ENCODE measurements at regions not wholly inside any gene's neighbourhood (a gene's known extent, or its start where the extent isn't known, plus 50 kb on each side); places are given as distances from the start of the nearest gene placed in this dataset.
"Not testable (repeated sequence)": the region's sequence is repeated elsewhere in the genome, so short reads cannot be mapped to it uniquely, and the experiment has no call there.

DNA sequence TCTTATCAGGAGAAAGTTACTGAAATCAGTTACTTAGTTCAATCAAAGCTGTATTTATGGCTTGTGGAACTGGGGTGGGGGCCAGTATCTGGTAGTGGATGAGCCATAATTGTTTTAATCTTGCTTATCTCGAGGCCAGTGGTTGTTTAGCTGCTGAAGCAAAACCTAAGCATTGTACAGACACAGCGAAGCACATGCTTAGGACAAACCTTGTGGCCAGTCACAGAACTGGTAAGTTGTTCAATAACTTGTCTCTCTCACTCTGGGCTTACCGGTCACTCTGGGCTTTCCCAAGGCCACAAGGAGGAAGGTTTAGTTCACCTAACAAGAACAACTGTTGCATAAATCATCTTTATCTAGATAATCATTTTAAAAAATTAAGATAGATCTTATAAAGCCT, 296.6 kb upstream of the NETO1 start:
- DNase-seq: no peak

DNA sequence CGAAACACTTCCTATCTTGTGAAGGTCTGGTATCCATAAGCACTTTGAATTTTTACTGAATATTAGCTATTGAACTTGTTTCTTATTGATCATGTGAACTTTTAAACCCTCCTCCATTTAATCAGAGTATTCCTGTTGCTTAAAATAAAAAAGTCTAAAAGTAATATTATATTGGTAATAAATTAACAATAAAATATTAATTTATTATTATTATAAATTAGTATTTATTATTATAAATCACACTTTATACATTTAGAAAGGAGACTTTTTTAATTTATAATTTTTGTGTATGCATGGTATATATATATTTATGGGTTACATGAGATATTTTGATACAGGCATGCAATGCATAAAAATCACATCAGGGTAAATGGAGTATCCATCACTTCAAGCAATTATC, 295.4 kb upstream of the NETO1 start:
- no peak for DNase-seq

DNA sequence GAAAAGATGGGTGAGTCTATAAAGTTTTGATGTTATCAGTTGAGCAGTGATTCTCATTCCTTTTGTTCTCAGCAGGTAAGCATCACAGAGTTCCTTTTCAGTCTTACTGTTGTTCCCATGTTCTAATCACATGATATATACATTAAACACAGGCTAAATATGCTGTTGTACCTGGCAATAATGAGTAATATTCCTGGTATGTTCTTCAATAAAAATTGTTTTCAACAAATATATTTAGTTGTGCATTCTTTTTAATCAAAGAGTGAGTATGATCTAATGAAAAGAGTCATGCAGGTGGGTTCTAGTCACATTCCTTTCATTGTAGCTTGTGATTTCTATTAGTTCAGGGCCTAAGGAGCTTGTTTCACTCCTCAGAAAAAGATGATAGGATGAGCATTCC, 288.3 kb upstream of the NETO1 start:
- DNase-seq: no peak

DNA sequence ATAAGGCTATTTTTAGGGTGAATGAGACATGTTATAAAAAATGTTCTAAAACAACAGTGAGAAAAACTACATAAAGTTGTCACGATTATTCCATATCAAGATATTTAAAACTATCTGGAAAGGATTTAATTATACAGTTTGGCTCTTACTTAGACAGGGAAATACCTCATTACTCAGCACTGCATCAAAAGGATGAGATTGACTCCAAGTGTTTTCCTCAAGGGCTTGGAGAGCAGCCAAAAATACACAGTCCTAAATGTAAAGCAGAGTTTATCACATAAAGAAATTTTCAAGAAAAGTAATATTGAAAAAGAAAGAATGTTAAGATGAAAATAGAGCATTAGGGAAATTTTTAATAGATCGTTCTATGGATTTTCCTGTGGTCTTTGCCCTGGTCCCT, 285.5 kb upstream of the NETO1 start:
- DNase-seq: no peak

DNA sequence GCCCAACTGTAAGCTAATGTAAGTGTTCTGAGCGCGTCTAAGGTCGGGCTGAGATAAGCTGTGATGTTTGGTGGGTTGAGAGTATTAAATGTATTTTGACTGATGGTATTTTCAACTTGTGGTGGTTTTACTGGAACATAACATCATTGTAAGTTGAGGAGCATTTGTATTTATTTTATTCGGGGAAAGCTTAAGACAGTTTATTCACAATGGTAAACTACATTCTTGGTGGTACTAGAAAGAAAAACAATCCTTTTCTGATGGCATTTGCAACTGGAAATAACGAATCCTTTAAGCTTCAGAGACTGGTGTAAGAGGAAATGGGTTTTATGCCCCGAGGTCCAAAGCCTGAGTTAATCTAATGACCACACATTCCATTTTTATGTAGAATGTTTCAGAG, 283.3 kb upstream of the NETO1 start:
- no peak for DNase-seq

DNA sequence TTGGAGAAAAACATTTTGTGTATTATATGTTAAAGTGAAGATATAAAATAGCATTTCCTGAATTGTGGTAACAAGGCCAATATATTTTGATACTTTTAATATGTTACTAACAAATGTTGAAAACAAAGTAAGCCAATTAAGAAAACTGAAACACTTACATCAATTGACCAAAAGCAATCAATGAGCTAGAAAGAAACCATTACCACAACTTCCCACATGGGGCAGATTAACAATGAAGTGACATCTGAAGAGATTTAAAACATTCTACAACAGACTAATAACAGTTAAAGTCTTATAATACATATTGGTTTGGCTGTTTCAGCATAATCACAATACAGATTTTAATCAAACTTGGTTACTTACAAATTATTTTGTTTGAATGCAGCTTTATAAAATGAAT, 282.4 kb upstream of the NETO1 start:
- DNase-seq: peak; percentile 1 to 2

DNA sequence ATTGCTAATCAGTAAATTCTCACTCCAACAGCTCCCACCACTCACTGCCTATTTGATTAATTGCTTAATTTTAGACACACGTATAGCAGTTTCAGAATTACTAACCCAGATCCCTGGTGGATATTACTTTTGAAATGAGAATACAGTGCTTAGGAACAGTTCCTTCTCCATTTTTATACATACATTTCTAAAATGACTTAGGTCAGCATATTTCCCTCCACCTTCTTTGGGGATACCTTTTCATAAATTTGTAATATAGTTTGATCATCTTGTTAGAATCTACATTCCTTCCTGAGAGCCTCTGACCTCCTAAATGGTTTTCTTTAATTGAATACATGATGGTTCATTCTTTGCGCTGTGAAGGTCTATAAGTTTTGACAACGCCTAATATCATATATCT, 279.8 kb upstream of the NETO1 start:
- DNase-seq: no peak

DNA sequence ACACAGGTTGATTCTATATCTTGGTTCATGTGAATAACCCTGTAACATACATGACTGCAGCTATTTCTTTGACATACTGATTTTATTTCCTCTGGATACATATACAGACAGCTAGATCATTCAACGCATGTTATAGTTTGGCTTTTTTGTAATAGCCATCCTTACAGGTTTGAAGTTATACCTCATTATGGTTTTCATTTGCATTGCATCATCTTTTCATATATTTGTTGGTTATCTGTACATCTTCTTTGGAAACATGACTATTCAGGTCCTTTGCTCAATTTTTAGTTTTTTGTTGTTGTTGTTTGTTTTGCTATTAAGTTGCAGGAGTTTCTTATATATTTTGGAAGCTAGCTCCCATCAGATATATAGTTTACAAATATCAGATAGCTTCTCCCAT, 276.2 kb upstream of the NETO1 start:
- no peak for DNase-seq

DNA sequence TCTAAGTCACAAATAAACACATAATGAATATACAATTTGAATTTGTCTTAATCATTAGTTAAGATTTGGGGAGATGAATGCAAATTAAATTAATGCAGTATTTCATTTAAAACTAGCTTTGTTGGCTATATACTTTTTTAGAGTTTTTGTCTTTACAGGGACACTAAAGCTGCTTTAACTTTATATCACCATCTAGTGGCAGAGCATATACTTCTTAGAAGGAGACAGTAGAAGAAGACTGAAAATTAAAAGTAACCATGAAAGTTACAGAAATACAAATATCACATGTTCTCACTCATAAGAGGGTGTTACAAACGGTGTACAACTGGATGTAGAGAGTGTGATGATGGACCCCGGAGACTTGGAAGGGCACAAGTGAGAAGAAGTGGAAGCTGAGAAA, 268.3 kb upstream of the NETO1 start:
- DNase-seq: peak; percentile 62 to 72

DNA sequence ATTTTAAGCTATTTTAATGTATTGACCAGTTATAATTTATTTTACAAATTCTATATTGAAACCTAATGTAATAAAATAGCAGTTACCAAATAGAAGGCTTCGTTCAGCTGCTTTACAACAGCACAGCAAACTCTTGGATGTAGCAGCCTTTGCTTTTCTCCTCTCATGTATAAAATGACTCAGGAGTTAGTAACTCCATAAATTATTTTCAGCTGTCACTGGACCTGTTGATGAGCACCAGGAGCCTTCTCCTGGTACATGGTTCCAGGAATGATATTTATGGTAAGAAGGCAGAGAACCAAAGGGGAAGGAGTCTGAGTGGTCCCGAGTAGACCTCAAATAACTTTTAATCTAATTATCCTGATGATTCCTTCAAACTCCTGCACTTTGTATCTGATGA, 256.4 kb upstream of the NETO1 start:
- DNase-seq: no peak

DNA sequence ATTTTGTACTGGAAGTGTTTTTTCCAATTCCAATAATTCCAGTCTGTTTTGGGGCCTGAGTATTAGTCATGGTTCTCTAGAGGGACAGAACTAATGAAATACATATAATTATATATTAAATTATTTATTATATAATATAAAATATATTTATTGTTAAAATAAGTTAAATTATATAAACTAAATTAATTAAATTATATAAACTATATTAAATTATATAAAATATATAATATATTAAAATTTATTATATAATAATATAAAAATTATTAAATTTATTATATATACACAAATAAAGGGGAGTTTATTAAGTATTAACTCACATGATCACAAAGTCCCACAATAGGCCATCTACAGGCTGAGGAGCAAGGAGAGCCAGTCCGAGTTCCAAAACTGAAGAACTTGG, 253.4 kb upstream of the NETO1 start:
- no peak for DNase-seq

DNA sequence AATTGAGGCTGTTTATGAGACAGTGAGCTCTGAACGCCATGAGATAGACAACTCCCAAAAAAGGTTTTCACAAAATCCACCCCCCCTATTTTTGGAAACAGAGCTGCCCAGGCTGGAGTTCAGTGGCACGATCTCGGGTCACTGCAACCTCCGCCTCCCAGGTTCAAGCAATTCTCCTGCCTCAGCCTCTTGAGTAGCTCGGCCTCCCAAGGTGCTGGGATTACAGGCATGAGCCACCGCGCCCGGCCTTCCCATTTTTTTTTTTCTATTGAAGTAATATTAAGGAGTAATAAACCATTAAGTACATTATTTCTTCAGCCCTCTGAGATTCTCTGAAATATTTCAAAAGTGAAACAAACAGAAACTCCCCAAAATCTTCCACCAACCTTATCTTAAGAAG, 252.8 kb upstream of the NETO1 start:
- DNase-seq: no peak

DNA sequence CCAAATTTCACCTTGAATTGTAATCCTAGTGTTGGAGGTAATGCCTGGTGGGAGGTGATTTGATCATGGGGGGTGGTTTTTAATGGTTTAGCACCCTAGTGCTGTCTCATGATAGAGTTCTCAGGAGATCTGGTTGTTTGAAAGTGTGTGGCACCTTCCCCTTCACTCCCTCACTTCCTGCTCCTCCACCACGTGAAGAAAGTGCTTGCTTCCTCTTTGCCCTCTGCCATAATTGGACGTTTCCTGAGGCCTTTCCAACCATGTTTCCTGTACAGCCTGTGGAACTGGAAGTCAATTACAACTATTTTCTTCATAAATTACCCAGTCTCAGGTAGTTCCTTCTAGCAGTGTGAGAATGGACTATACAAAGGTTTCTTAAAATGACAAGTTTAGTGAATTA, 251.8 kb upstream of the NETO1 start:
- peak; percentile 65 to 77 for DNase-seq

DNA sequence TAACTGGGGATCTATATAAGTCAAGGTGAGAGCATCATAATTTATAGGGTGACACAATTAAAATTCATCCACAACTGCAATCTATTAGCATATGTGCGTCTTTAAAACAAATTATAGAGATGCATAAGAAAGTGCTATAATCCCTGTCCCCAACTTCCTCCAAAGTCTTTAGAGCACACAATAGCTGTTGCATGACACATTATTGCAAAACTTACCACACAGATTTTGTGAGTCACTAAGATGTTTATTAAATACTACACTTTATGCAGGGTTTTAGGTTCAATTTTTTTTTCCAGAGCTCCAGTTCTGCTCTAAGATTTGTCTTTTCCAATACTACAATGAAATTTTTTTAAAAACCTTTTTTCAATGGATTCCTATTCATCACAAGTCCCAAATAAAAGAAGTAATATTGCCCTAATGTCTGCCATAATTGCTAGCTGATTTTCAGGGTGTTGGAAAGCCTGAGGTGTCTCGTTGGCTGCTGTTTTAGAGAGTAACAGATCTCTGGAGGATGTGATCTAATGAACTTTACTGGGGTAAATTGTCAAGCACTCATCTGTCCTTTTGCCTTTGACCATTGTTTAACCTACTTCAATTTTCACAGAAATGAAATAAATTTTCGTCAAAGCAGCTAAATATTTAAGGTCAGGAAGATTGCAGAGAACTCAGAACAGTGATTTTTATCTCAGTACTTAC, 250.5 kb upstream of the NETO1 start:
- DNase-seq: peak; percentile 12 to 40

DNA sequence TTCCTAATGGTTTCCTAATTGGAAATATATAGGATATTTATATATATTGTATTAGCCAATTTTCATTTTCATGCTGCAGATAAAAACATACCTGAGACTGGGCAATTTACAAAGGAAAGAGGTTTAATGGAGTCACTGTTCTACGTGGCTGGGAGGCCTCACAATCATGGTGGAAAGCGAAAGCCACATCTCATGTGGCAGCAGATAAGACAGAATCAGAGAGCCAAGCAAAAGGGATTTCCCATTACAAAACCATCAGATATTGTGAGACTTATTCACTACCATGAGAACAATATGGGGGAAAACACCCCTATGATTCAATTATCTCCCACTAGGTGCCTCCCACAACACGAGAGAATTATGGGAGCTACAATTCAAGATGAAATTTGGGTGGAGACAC, 242.5 kb upstream of the NETO1 start:
- no peak for DNase-seq

DNA sequence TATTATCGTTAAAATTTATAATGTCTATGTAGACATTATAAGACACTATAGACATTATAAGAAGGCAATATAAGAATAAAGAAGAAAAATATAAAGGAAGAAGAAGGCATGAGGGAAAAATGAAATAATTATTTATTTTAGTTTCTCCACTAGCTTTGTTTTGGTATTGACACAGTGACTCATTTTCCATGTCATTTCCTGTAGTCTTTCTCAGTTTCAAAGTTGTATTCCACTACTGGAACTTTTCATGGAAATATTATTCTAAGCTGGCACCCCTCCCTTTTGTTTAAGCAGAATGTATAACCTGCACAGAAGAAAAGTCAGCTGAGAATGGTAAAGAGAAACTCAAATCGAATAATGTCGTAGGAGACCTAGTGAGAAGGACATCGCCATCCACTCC, 234.2 kb upstream of the NETO1 start:
- DNase-seq: no peak

DNA sequence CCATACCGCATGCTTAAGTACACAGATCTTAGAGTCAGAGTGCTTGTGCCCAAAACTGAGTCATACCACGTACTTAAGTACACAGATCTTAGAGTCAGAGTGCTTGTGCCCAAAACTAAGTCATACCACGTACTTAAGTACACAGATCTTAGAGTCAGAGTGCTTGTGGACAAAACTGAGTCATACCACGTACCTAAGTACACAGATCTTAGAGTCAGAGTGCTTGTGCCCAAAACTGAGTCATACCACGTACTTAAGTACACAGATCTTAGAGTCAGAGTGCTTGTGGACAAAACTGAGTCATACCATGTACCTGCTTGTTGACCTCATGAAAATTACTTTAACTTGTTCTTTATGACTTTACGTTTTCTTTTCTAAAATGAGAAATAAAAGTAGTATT, 233.7 kb upstream of the NETO1 start:
- DNase-seq: not testable (repeated sequence)

DNA sequence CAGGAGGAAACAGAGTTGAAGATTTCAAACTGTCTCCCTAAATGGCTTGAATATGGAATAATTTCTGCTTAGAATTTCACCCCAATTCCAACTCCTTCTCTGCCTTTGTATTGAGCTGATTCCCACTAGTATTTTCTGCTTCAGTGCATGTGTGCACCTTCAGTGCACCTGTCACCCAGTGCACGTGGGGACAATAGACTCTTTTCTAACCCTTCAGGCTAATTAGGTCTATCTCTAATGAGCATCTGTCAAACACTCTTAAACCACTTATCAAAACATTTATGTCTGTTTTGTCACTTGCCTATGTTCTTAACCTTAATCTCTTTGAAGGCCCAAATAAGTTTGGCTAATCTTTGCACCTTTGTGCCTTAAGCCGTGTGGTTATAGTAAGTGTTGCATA, 232.0 kb upstream of the NETO1 start:
- DNase-seq: no peak

DNA sequence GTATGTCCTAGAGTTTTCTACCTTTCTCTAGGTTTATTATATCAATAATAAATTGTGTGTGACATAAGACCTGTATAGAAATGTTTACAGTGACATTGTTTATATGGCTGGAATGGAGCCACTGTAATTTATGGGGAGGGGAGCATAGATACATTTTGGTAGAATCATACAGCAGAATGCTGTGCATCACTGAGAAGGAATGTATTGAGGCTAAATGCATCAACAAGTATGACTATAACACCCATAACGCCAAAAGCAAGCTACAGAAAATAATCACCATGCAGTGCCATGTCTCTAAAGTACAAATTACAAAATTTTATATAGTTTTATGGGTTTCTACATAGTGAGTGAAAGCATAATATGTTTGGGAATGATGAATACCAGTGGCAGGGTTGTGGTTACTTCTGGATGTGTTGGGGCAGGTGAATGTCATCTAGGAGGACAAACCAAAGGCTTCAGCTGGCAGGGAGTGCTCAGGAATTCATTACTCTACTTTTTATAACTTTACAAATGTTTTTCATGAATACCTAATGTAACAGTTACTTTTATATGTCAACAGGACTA, 226.0 kb upstream of the NETO1 start:
- no peak for DNase-seq

DNA sequence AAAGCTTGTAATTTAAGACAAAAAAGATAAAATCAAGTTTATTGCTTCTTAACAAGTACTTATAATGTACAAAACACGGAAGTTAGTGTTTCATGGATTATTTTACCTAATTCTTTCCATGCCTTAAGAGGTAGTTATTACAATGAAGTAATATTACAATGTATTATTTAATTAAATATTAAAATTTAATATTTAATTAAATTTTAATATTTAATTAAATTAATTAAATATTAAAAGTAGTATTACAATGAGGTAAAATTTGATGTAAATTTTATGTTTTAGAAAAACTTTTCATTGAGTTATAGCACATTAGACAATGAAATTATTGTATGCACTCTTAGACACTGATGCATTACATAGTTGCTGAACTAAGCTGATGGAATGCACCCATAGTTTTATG, 220.7 kb upstream of the NETO1 start:
- no peak for DNase-seq

DNA sequence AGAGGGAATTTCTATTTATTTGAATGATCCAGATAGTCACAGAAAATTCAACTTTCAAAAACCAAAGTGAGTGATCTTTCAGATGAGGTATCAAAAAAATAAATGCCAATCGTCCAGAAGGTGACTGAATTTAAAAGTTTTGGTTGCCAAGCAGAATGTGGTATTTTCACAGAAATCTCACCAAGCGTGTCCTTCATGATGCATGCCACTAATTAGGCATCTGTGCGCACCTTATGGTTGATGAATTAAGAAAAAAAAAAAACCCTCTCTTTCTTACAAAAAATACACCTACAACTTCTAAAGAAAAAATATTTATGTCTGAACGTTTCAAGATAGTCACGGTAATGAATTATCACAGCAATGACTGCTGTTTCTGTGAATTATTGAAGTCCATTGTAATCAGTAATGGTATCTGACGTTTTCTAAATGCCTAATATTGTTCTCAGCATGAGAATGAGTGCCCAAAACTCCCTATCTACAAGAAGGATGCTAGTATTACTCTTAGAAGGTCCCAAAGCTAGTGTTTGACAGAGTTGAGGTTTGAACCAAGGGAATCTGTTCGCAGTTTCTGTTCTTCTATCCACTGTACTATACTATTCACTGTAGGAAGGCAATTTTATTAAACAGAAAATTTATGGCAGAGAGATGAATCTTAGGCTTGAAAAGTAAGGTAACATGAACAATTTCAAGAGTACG, 219.6 kb upstream of the NETO1 start:
- no peak for DNase-seq

DNA sequence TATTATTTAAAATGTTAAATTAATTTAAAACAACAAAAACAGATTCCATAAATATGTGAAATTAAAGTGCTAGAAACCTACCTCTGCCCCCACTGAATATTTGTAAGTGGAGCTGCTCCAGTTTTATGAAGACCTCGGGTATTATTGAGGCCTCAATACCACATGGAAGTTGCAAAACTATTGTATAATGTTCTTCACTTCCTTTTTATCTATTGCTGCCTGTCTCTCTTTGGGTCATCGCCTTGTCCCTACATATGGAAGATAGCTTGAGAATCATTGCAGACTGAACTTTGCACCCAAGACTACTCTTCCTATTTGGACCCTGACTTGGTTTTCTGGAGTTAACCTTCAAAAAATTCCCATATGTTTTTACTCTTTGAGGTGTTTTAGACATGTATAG, 212.1 kb upstream of the NETO1 start:
- DNase-seq: peak; percentile 36 to 56

DNA sequence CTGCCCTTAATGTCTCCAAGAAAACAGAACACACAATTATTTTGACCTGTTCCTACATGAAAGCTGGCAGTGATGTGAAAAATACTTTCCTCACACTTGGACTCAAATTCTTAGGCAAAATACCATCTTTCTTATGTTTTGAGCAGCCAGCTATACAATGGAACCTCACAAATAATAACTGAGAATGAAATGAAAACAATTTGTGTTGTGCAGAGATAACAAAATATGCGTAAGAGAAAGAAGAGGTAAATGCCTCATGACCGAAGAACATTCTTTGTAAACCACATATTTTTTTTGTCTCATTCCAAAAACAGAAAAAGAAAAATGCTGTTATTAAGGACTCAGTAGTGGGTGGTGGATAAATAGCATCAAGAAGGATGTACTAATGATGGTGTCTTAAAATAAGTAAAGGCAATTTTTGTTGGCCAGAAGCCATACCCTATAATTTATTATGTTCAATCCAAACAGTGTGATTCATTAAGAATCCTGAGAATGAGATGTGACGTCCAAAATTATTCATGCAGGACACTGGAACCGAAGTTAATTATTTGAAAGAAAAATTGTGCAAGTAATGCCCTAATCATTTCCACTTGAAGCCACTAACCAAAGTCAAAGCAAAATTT, 193.0 kb upstream of the NETO1 start:
- DNase-seq: no peak

DNA sequence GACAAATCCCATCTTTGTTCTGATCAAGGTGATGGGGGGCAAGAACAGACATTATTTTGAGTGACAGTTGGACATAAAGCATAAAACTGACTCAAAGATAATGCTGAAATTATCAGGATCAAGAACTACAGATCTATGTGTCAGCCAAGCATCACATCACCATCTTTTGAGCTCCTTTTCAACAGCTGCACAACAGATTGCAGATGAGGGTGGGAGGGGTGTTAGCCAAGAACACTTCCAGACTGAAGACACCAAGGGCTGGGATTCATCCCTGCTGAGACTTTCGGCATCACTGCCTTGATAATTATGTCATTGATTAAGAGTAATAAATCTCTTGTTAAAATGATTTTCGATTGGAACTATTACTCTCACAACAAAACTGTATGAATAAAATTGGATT, 191.5 kb upstream of the NETO1 start:
- DNase-seq: no peak
